Endometrium (tissue), 2 donors: ENCODE measurements at regions not wholly inside any gene's neighbourhood (a gene's known extent, or its start where the extent isn't known, plus 50 kb on each side); places are given as distances from the start of the nearest gene placed in this dataset.
A peak's percentile ranks its signal among the peaks of the same experiment; 100 is the strongest.

ENCODE experiments used
- FAIRE-seq: peaks from 2 replicates; lab custom pipeline; 2012; peaks lifted over from hg19 to GRCh38; lab: Jason Lieb, UNC
- donor health status: control.
- donor health status: control.

DNA sequence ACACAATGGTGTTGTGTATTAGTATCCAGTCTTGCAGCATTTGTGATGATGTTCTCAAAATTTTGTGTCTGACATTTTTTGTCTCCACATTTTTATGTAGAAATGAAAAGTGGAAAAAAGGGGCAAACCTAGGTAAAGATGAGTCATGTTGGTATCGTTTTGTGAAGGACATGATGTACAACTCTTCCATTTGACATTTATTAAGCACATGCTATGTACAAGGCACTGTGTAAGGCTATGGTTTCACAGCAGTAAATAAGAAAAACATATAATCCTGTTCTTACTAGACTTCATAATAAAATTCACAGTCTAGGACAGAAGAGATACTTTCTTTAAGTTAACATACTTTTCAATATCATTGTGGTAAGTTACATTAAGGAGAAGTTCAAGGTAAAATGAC is 143.5 kb upstream of the CNTN4 start:
- FAIRE-seq = no peak

DNA sequence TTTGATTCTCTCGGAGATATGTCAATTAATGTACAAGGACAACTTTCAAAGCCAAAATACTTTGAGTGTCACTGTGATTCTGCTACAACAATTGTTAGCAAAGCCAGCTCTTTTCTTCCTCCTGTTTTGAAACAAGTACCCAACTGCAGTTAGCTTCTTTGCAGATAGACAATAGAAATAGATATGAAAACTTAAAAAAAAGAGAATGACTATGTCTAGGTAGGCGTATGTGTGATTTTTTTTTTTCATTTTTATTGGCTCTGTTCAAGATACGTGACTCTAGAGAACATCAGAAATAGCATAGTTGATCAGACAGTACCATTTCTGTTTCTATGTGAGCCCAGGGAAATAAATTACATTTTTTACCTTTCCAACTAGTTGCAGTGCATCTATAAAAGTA is 142.9 kb upstream of the CNTN4 start:
- FAIRE-seq = no peak

DNA sequence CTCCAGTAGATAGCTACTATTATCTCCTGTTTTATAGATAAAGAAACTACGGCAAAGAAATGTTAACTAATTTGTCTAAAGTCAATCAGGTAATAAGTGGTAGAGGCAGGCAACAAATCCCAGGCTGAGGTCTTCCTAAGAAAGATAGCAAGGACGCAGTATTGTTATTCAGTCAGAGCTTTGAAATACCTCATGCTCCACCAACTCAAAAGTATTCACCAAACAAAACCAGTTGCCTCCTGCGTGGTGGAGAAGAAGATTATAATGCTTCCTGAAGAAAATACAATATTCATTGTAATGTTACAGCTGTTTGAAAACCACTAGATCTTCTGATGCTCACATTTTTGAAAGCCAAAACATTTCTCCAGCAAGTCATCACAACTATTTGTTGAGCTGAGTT is 138.2 kb upstream of the CNTN4 start:
- FAIRE-seq = no peak

DNA sequence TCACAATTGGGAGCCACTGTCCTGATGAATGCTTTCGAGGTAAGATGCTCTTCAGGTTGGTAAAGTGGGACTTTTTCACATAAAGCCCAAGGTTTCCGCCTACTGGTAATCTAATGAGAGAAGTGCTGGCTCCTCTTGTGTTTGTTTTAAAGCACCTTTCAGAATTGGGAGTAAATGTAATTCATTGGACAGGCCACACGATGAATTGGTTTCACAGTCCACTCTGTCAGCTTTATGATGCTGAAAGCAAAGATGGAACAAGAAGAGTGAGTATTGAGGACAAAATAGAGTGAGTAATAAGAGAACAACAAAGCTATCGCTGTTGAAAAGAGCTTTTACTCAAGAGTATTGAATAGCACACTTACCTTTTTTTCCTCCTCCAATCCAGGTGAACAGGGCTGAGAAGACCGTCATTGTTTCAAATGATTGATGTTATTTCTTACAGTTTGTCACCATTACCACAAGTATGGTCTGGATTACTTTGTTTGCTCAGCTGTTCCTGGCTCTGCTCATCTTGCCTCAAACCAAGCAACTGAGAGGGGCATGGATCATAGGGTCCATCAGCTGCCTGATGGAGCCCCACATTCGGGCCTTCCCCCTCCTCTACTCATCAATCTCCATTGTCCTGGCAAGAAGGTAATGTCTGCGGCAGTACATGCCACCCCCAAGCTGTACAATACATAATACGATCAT is 136.1 kb upstream of the CNTN4 start:
- no peak for FAIRE-seq

DNA sequence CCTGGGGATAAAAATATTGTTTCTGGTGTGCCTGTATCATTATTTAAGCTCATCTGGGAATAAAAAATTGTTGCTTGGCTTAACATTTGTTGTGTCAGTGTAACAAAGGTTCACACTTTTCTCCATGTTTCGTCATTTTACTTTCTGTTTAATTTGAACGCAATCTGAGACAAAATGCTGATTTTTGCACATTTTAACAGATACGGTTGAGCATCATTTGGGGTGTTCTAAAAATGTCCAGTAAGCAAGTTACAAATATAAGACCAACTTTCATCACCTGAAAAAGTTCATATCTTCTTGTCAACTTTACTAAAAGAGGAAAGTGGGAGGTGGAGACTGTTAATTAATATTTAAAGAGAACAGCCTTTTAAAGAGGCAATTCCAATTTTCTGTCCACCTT is 134.8 kb upstream of the CNTN4 start:
- FAIRE-seq = no peak

DNA sequence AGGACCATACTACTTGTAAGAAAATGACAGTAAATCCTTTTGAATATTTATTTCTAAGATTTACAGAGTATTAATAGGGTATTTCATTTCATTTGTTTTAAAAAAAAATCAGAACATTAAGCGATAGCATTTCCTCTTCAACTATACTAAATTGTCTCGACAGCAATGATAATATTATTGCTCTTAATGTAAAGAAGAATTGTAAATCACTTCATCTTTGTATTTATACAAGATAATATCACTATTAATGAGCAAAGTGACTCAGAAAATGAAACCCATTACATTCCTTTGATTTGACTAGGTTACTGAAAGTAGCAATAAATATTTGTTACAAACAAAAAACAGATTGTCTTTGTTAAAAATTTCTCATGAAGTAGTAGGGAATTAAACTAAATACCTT is 131.1 kb upstream of the CNTN4 start:
- FAIRE-seq = no peak

DNA sequence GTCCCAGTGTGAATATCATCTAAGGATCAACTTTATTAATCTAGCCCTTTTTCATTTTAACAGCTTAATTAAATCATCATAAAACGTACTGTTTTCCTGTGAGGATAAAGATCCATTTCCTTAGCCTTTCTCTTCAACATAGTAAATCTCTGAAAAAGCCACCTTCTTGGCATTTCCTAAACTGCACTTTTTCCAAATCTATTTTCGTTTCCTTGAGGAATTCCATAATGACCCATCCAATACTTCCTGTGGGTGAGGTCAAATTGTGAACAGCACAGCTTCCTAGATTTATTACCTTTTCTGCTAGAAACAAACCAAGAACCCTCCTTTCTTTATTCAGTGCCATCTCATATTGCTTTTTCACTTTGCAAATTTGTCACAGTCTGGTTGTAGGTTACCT is 129.4 kb upstream of the CNTN4 start:
- FAIRE-seq = no peak

DNA sequence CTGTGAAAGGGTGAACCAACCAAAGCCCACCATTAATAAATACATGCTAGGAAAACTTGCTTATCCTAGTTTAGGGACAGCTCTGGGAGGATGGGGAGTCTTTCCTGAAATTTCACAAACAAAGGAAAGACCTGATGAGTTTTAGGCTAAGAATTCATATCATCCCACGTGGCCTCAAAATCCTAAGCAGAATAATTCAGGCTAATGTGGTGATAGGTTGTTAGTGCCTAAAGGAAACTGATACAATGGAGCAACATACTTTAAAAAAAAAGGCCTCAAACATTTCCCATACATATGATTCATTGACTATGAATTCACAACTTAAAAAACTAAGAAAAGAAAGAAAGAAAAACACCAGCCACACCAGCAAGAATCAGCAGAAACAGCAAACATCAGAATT is 126.9 kb upstream of the CNTN4 start:
- no peak for FAIRE-seq

DNA sequence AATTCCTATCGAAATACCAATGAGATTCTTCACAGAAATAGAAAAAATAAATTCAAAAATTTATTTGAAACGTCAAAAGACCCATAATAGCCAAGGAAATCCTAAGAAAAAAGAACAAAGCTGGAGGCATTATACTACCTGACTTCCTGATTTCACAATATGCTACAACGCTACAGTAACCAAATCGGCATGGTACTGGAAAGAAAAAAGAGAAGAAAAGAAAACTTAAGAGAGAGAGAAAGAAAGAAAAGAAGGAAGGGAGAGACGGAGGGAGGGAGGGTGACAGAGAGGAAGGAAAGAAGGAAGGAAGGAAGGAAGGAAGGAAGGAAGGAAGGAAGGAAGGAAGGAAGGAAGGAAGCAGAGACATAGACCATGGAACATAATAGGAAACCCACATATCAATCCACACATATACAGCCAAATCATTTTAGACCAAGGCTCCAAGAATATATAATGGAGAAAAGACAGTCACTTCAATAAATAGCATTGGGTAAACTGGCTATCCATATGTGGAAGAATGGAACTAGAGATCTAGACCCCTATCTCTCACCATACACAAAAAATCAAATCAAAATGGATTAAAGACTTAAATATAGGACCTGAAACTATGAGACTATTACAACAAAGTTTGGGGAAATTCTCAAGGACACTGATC is 118.6 kb upstream of the CNTN4 start:
- no peak for FAIRE-seq

DNA sequence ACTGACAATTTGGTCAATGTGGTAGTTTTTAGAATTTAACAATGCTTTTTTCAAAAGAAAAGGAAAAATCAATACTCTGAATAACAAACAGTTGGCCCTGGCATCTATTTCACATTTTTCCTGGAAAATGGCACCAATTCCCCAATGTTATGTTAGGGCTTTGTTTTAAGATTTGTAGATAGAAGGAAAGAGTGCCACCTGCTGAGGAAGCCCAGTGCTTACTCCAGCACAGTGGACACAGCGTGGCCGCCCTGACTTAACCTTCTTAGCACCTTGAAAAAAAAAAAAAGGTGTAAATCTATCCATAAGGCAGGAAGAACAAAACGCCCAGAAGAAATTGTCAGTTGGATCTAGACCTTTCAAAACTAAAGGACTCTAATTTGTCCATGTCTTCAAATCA is 110.7 kb upstream of the CNTN4 start:
- FAIRE-seq = no peak

DNA sequence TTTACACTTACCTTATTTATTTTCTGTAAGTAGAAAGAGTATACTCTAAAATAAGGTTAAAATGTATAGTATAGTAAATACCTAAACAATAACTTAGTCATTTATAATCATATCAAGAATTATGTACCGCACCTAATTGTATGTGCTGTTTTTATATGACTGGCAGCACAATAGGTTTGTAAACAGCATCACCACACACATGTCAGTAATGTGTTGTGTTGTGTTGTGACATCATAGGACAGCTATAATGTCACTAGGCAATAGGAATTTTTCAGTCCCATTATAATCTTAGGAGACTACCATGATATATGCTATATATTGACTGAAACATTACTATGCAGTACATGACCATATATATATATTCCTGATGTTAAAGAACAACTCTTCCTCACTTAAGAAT is 99.9 kb upstream of the CNTN4 start:
- no peak for FAIRE-seq

DNA sequence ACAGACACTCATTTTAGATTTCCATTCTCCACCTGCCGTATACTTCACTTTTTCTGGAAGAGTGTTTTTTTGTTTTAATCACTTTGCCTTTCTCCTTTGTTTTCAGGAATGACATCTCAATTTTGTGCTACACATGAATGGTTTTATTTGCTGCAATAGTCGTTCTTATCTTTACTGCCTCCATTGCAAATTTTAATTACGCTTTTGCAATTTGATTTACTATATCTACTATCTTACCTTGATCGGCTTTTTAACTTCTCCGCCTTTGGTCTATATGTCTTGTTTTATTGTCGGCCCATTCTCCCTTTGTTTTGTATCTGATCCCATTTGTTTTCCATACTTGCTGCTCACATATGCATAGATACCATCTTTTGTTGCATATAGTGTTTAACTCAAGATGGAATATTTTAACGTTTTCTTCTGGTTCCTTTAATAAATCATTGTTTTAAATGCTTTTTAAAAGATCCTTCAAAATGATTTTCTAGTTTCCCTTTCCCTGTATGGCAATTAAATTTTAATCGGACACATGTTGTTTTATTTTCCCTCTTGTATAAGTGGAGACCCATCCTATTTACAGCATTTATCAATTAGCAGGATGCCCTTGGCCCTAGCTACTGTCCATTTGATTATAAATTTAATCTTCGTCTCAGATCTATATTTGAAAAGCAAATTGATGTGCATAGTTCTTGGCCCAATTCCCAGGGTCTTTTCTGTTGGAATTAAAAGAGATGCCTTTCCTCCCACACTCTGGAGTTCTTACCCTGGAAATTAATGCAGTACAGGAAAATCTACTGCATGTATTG is 97.2 kb upstream of the CNTN4 start:
- FAIRE-seq = peak; percentile 4

DNA sequence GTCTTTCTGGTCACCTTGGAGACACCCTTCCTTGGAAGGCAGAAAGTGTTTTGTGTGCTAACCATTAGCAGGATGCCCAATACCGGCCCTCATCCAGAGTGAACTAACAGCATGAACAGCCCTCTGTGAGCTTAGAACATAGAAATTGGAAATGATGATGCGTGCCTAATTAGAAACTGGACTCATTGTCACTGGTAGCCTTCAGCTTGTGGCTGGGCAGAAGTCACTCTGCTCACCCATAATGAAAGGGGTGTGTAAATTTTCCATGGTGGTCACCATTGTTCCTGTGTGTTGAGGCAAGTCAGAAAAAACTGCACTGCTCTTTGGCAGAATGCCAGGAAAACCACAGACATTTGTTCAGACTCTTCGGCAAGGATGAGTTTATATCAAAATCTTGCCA is 74.7 kb upstream of the CNTN4 start:
- FAIRE-seq = no peak

DNA sequence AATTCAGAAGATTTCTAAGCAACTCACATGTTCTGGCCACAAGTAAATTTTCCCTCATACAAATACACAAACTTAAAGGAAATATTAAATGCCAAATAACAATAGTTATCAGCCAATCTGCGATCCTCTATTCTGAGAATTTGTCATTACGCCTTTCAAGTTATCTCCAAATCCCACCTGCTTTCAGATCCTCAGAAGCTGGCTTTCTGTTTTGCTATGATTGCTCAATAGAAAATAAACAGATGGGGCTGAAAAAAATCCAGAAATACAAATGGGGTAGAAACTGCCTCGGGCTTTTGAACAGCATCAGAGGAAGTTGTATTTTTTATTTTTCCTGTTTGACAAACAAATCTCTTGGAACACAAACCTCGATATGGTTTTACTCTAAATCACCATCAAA is 74.0 kb upstream of the CNTN4 start:
- FAIRE-seq = no peak

DNA sequence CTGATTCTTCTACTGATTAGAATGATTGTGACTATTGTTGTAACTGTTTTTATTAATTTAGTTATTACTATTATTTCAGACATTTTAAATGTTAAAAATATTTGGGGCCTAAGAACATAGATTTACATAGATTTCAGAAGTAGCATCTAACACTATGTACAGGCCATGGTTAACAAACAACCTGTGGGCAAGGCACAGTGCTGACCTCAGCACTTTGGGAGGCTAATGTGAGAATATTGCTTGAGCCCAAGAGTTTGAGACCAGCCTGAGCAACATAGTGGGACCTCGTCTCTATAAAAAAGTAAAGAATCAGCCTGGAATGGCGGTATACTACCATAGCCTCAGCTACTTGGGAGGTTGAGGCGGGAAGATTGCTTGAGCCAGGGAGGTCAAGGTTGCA is 69.1 kb upstream of the CNTN4 start:
- no peak for FAIRE-seq

DNA sequence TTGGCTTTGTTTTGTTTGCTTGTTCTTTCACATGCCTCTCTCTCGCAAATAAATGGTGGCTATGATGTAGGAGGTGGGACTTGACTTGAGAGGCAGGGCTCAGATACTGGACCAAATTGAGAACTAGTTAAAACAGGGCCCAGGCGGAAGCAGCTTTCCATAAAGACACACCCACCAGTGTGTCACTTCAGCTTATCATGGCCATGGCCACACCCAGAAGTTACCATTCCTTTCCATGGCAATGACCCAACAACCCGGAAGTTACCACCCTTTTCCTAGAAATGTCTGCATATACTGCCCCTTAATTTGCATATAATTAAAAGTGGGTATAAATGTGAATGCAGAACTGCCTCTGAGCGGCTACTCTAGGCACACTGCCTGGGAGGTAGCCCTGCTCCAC is 62.6 kb upstream of the CNTN4 start:
- FAIRE-seq = no peak

DNA sequence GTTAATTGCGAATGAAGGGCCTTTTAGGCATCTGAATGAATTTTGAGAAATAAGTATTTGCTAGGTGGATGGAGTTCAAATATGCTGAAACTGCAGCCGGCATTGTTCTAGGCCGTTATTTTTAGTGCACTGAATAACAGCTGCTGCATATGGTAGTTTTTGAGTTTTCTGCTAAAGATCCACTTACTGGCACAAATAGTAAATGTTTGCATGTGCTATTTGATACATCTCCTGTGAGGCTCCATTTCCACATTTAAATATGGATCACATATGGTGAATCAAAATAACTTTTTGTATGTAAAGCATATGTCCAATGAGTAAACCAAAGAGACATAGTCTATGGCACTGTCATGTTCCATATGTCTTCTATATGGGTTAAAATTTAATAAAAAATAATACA is 56.7 kb upstream of the CNTN4 start:
- FAIRE-seq = no peak
